HL-60 (cell line): ENCODE measurements at regions not wholly inside any gene's neighbourhood (a gene's known extent, or its start where the extent isn't known, plus 50 kb on each side); places are given as distances from the start of the nearest gene placed in this dataset.

Experiments used
- CTCF ChIP-seq: IDR thresholded peaks from one replicate; pipeline ENCODE4 v1.5.1; 2011; ENCODE audit warnings: low read length, control low read depth, inconsistent platforms; ENCODE audit not compliant: insufficient read depth
- POLR2AphosphoS5 ChIP-seq: IDR thresholded peaks from 2 replicates; pipeline ENCODE4 v1.6.1; 2012; ENCODE audit warnings: low read depth
- REST ChIP-seq: IDR thresholded peaks from 2 replicates; pipeline ENCODE4 v1.6.1; 2012; ENCODE audit warnings: low read depth; ENCODE audit not compliant: insufficient replicate concordance

GRCh38 chr5:125552486-125552885 lies 806.0 kb upstream of the ZNF608 start:
- no peak for TF ChIP-seq CTCF
- TF ChIP-seq REST = no peak
- TF ChIP-seq POLR2AphosphoS5 = no peak
